Hematopoietic multipotent progenitor cell treated with erythropoietin and hydrocortisone succinate and interleukin-3 and kit ligand, for 17 days (in vitro differentiated cells): ENCODE measurements at regions not wholly inside any gene's neighbourhood (a gene's known extent, or its start where the extent isn't known, plus 50 kb on each side); places are given as distances from the start of the nearest gene placed in this dataset.
"Not testable (repeated sequence)": the region's sequence is repeated elsewhere in the genome, so short reads cannot be mapped to it uniquely, and the experiment has no call there.

Experiments
- DNase-seq: peaks from one replicate; pipeline ENCODE4 v3.0.0-alpha.2; 2015; ENCODE audit warnings: low spot score

GRCh38 chr9:110123341-110124095 lies 84.4 kb downstream of the C9orf152 start:
- DNase-seq = no peak

- no peak for DNase-seq
These were observed 83.5 kb downstream of the C9orf152 start for GRCh38 chr9:110124439-110124838.

GRCh38 chr9:110125207-110125751 lies 82.7 kb downstream of the C9orf152 start:
- no peak for DNase-seq

- DNase-seq = no peak
These were observed 82.1 kb downstream of the C9orf152 start for GRCh38 chr9:110125763-110126351.

GRCh38 chr9:110126499-110126941 lies 81.4 kb downstream of the C9orf152 start:
- DNase-seq = no peak

DNA sequence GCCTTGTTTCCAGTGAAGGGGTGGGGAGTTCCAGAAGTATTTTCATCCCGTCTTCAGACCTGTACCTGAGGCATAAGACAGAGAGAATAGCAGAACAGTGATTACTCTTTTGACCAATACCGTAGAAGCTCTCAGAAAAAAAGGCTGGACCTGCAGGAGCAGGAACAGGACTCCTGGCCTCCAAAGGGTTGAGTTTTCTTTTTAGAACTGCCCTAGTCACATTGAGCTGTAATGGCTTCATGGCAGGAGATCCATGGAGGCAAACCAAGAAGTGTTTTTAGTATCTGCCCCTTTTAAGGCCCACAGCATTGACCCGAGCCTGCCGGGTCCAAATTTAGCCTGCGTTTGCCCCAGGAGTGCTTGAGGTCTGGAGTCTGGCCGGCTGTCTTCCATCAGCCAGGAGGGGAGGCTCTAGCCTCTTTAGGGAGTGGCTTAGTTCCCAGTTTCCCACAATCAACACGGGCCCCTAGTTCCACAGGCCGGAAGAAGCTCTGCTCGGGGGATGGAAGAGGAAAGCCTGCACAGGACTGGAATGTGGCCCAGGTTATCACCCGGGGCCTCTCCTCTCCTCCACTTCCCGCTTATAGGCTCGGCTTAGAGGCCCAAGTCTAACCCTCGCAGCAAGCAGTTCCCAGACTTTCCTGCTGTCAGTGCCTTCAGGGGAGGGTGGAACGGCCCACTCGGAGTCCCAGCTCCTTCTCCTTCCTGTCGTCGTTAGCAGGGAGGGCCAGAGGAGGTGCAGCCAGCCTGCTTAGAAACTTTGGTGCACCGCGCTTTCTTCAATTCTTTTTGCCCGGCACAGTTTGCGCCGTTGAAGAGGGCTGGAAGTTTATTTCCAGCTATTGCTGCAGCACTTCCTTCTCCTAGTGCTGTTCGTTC lies 80.7 kb downstream of the C9orf152 start:
- no peak for DNase-seq

DNA sequence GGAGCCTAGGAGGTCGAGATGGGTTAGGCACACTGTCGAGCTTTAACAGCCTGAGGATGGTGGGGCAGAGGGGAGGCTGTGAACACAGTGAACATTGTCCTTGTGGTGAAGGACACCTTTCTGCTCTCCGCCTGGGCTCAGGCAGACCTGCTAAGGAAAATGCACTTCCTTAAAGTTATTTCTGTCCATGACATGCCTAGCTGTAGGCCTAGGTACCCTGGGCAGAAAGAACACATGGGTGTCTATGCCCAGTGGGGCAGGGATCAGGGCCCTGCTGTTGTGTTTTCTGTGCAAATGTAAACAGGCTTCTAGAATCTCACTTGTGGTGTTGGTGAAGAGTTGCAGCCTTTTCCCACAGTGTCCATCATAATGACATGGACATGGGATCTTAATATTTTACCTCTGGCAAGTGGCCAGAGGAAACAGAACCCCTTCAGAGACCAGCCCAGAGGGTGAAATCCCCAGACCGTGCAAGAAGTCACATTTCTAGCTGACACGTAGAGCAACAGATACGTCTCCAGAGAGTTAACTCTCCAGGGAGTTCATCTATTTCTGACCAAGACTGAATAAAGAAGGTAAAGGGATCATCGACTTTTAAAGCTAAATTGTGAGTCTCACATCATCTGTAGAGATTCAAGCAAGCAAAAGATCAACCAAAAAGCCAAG lies 79.2 kb downstream of the C9orf152 start:
- DNase-seq = no peak

DNA sequence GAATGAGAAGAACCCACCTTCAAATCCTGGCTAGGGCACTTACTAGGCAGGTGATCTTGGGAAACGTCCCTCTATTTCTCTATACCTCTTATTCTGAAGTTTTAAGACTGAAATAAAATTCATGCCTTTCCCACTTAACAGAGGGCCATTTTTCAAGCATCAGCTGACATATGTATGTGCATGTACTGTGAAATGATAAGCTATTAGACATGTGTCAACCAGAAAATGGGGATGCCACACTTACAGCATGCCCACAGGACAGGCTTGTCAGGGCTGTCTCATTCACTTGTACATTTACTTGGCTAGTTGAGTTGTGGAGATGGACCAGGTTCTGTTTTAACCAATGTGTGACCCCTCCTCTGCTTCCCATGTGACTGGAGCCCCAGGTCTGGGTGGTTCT lies 78.5 kb downstream of the C9orf152 start:
- DNase-seq = no peak

- DNase-seq = no peak
These were observed 77.7 kb downstream of the C9orf152 start for GRCh38 chr9:110130211-110130610.

DNA sequence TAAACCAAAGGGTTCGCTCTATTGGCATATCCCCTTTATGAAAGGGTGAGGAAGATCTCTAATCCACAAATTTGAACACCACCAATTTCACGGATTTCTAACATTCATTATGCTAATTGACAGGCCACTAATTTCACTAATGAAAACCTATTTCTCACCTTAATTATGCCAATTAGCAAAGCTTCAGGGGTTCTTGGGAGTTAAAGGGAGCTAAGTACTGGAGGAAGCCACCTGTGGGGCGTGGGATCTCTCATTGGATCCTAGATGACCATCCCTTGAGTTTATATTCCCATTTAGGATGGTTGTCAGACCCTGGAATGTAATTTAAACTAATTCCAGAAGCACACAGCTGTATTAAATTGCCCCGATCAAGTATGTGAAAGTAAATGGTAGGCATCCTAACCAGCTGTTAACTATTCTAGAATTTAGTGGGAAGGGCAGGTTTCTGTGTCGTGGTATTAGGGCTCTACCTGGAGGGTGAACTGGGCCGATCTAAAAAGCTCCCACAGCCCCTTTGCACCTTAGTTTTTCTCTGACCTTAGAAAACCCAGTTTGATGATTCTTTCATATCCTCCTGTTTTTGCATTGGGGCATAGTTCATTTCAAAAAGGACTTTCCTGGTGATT lies 77.1 kb downstream of the C9orf152 start:
- no peak for DNase-seq

DNA sequence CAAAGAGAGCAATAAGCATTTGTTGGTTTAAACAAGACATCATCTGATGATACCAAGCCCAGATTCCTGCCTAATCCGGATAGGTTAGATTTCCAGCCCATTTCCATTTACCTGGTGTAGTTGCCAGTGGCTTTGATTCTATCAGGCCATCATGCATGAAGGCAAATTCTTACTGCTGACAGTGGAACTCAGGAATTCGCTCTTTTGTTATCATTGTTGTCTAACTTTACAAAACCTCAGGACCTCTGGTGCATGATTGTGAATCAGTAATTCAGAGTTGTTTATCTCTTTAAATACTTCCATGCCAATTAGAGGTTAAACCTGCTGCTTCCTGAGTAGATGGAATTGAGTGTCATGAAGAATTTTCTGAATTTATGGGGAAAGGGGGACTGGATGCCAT lies 76.5 kb downstream of the C9orf152 start:
- DNase-seq = no peak

- DNase-seq = not testable (repeated sequence)
These were observed 75.4 kb downstream of the C9orf152 start for GRCh38 chr9:110132531-110132930.

DNA sequence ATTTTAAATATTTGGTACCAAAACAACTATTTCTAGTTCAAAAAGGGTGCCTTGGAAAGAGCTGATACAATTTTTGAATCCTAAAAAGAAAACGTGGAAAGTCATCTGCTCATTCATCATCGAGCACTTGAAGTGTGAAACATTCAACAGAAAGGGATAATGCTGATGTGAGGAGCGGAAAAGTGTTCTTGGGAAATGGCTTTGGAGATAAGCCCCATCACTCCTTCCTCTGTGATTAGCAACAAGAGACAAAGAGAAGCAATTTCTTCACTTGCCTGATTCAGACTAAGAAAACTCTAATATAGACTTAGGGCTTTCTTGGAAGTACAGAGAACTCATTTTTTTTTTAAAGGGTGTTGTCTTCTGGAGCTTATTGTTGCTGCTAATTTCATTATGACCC lies 74.9 kb downstream of the C9orf152 start:
- DNase-seq = no peak

GRCh38 chr9:110133608-110134210 lies 74.2 kb downstream of the C9orf152 start:
- no peak for DNase-seq

DNA sequence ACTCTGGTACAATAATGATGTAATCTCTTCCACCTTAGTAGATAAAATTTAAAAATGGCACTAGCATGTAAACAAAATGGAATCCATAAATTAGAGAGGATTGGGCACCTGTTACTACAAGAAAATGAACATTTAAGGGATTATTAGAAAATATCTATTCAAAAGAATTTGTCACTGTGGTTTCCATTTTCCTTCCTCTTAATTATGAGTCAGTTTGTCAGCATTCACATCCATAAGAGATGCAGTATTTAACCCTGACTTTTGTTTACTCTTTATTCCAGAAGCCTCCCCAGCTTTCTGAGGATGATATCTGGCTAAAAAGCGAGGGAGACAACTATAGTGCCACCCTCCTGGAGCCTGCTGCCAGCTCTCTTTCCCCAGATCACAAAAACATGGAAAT lies 72.1 kb downstream of the C9orf152 start:
- no peak for DNase-seq

GRCh38 chr9:110136802-110137201 lies 71.2 kb downstream of the C9orf152 start:
- no peak for DNase-seq

GRCh38 chr9:110140276-110140675 lies 67.7 kb downstream of the C9orf152 start:
- DNase-seq = no peak

DNA sequence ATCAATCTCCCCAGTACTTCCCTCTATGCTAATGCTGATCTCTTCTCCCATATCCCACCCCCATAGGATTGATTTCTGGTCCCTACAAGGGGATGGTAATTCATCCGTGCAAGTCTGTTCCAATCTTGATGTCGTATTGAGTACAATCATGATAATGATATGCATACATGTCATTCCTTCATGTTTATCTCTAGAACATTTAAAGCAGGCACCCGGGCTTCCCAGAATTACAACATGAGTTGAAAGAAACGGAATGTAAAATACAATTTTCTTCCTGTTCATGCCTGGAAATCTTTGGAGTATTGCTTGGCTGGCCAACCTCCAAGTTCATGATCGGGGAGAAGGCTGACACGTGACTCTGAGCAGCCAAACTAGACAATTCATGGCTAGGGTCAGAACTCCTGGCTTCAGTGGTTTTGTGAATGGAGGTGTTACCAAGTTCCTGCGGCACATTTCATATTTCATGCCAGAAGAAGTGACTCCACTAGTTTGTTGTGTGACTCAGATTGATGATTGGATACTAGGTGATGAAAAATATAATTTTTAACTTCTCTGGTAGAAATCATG lies 66.6 kb downstream of the C9orf152 start:
- no peak for DNase-seq

DNA sequence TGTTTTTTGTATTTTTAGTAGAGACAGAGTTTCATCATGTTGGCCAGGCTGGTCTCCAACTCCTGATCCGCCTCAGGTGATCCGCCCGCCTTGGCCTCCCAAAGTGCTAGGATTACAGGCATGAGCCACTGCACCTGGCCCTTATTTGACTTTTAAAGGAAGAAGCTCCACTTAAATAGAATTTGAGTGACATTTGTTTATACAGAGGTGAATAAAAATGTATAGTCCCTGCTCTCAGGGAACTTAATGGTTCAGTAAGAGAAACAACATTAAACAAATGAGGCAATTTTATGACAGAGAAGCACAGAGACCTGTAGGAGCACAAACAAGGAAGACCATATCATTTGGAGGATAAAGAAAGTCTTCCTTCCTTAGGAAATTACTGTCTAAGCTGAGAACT lies 65.7 kb downstream of the C9orf152 start:
- DNase-seq = no peak

- DNase-seq = no peak
These were observed 65.0 kb downstream of the C9orf152 start for GRCh38 chr9:110142868-110143481.
